Hindlimb muscle (tissue), 1 donor: ENCODE measurements at regions not wholly inside any gene's neighbourhood (a gene's known extent, or its start where the extent isn't known, plus 50 kb on each side); places are given as distances from the start of the nearest gene placed in this dataset.
"Not testable (repeated sequence)": the region's sequence is repeated elsewhere in the genome, so short reads cannot be mapped to it uniquely, and the experiment has no call there.

Experiments
- DNase-seq: peaks from one replicate; pipeline ENCODE4 v3.0.0-alpha.2; 2013

- no peak for DNase-seq
Measured at GRCh38 chr14:27253966-27254365, 656.1 kb upstream of the NOVA1 start.

- no peak for DNase-seq
Measured at GRCh38 chr14:27256805-27257204, 659.0 kb upstream of the NOVA1 start.

- peak; percentile 26 for DNase-seq
Measured at GRCh38 chr14:27267876-27268275, 670.0 kb upstream of the NOVA1 start.

- DNase-seq, result peak; percentile 19
Measured at GRCh38 chr14:27270716-27271115, 672.9 kb upstream of the NOVA1 start.

- DNase-seq, result no peak
Measured at GRCh38 chr14:27278341-27278740, 680.5 kb upstream of the NOVA1 start.

GRCh38 chr14:27305441-27305945 is 707.7 kb upstream of the NOVA1 start:
- DNase-seq, result peak; percentile 23

- DNase-seq, result not testable (repeated sequence)
Measured at GRCh38 chr14:27312730-27313129, 714.9 kb upstream of the NOVA1 start.

- no peak for DNase-seq
Measured at GRCh38 chr14:27314231-27314630, 716.4 kb upstream of the NOVA1 start.

- no peak for DNase-seq
Measured at GRCh38 chr14:27315477-27315876, 717.6 kb upstream of the NOVA1 start.

- no peak for DNase-seq
Measured at GRCh38 chr14:27315947-27316346, 718.1 kb upstream of the NOVA1 start.

- DNase-seq, result no peak
Measured at GRCh38 chr14:27318774-27319420, 721.1 kb upstream of the NOVA1 start.

- DNase-seq, result peak; percentile 10
Measured at GRCh38 chr14:27320261-27320660, 722.4 kb upstream of the NOVA1 start.

GRCh38 chr14:27327095-27327494 is 729.3 kb upstream of the NOVA1 start:
- DNase-seq, result no peak

GRCh38 chr14:27338012-27338411 is 740.2 kb upstream of the NOVA1 start:
- DNase-seq, result no peak

GRCh38 chr14:27363036-27363435 is 765.2 kb upstream of the NOVA1 start:
- DNase-seq, result not testable (repeated sequence)

- no peak for DNase-seq
Measured at GRCh38 chr14:27366596-27366995, 768.8 kb upstream of the NOVA1 start.

- DNase-seq, result no peak
Measured at GRCh38 chr14:27367345-27367744, 769.5 kb upstream of the NOVA1 start.

GRCh38 chr14:27370074-27370473 is 772.2 kb upstream of the NOVA1 start:
- DNase-seq, result no peak

GRCh38 chr14:27370775-27371174 is 772.9 kb upstream of the NOVA1 start:
- no peak for DNase-seq

GRCh38 chr14:27371209-27371608 is 773.4 kb upstream of the NOVA1 start:
- DNase-seq, result no peak

GRCh38 chr14:27371868-27372267 is 774.0 kb upstream of the NOVA1 start:
- no peak for DNase-seq

GRCh38 chr14:27372771-27373170 is 774.9 kb upstream of the NOVA1 start:
- DNase-seq, result no peak

- no peak for DNase-seq
Measured at GRCh38 chr14:27384124-27384523, 786.3 kb upstream of the NOVA1 start.

- no peak for DNase-seq
Measured at GRCh38 chr14:27386391-27386790, 788.6 kb upstream of the NOVA1 start.

- no peak for DNase-seq
Measured at GRCh38 chr14:27387463-27387862, 789.6 kb upstream of the NOVA1 start.
